ENCODE measurements at regions not wholly inside any gene's neighbourhood (a gene's known extent, or its start where the extent isn't known, plus 50 kb on each side); places are given as distances from the start of the nearest gene placed in this dataset.
"Not testable (repeated sequence)": the region's sequence is repeated elsewhere in the genome, so short reads cannot be mapped to it uniquely, and the experiment has no call there.

DNA sequence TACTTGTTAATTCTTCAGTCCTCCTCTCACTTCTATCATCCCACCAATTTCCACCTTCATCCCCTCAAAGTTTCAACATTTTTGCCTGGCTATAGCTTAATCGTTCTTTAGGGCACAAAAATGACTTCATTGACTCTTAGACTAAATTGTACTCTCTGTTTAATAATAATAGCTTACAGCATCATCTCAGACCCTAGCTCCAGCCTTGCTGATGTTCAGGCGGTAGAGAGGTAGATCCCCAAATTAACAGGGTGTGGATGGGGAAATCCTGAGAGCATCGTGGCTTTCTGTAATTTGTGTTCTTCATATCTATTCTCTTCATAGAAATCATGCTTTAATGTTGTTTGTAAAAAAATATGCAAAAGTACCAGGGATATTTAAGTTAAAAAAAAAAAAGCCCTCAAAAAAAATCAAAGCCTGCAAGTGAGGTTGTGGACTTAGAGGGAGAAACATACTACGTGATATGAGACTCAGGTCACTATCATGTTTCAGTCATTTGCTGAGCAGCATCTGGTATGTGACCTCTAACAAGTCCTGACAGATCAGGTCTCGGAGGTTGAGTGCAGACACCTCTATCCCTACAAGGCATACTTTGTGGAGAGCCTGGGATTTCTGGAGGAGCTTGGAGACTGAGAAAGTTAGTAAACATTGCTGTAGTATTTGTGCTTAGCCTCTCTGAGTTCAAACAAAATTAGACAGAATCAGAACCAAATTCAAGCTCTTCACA lies 1063.3 kb upstream of the CITED2 start:
- no peak for DNase-seq (ENCODE audit: low read depth in 2 of 3, low spot score in 2 of 3)

DNA sequence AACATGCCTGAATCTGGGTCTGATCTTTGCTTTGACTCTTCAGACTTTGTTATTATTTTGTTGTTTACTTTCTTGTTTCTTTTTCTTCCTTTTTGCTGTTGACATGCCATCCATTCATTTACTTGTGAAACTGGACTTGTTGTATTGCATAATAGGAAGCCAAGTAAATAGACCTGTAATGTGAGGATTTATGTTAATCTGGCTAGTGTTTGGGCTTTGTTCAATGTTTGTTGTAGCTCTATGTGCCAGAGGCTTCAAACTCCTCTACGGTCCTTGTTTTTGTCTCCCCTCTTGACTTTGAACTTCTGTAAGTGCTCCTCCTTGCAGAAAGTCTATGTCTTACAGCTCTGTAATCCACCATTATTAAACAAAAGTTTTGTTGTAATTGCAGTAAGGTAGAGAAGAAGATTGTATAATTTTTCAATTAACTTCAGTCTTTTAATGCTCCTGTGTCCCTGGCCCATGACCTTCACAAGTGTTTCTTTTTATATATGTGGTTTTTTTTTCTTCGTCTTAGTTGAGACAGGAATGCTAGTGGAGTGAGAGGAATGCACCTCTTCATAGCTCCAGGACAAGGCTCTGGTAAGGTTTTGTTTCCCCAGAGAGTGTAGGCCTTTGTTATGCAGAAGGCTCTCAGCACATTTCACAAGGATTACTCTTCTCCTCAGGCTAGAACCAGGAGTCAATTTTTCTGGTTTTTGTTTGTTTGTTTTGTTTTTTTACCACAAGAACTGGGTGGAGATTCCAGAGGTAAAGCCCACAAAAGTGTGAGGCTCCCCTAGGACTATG lies 1061.8 kb upstream of the CITED2 start:
- no peak for DNase-seq (ENCODE audit: low read depth in 2 of 3, low spot score in 2 of 3)

DNA sequence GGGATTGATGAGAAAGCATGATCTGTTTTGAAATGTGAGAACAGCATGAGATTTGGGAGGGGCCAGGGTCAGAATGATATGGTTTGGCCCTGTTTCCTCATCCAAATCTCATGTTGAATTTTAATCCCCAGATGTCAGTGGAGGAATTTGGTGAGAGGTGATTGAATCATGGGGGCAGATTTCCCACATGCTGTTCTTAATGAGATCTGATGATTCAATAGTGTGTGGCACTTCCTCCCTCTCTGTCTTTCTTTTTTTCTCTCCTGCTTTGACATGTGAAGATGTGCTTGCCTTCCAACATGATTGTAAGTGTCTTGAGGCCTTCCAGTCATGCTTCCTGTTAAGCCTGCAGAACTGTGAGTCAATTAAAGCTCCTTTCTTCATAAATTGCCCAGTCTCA lies 1060.3 kb upstream of the CITED2 start:
- DNase-seq (ENCODE audit: low read depth in 2 of 3, low spot score in 2 of 3) = no peak

DNA sequence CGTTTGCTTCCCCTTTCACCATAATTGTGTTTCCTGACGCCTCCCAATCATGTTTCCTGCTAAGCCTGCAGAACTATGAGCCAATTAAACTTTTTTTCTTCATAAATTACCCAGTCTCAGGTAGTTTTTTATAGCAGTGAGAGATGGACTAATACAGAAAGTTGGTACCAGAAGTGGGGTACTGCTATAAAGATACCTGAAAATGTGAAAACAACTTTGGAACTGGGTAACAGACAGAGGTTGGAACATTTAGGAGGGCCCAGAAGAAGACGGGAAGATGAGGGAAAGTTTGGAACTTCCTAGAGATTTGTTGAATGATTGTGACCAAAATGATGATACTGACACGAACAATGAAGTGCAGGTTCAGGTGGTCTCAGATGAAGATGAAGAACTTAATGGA lies 1058.6 kb upstream of the CITED2 start:
- DNase-seq (ENCODE audit: low read depth in 2 of 3, low spot score in 2 of 3) = no peak

DNA sequence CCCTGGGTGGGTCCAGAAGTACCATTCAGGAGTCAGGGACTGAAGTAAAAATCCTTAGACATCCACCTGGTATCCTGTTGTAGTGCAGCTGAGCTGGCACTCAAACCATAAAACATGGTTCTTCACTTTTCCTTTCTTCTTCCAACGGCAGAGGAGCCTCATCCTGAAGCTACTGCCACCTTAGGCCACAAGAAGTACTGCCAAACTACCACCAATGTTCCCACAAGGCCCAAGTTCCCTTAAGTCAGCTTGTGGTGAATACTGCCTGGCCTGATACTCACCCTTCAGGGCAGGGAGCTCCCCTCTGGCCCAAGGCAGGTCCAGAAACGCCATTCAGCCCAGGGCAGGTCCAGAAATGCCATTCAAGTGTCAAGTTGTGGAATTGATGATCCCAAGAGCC lies 1053.4 kb upstream of the CITED2 start:
- no peak for DNase-seq (ENCODE audit: low read depth in 2 of 3, low spot score in 2 of 3)

DNA sequence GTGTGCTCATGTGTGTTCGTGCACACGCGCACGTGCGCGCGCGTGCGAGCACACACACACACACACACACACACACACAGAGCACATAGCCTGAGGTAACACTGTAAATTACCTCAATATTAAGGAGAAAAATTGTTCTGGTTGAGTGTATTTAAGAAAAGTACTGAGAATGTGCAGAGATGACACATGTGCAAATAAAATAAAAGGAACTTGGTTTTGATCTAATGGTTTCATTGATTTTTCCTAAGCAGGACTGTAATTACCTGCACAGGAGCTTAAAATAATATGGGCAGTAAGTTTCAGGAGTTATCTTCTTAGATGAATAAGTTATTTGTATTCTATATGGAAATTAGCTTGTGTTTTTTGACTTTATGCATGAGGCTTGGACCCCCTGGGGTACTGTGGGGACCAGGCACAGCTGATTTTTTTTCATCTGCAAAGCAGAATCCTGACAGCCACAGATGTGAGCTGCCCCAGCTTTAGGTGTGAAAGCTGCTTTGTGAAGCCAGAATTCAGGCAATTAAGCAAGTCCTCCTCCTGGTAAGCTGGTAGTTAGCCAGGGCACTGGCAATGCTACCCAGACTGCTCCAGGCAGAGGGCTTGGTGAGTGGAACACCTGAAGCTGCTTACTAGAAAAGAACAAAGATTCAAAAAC lies 1040.6 kb upstream of the CITED2 start:
- DNase-seq (ENCODE audit: low read depth in 2 of 3, low spot score in 2 of 3) = no peak

DNA sequence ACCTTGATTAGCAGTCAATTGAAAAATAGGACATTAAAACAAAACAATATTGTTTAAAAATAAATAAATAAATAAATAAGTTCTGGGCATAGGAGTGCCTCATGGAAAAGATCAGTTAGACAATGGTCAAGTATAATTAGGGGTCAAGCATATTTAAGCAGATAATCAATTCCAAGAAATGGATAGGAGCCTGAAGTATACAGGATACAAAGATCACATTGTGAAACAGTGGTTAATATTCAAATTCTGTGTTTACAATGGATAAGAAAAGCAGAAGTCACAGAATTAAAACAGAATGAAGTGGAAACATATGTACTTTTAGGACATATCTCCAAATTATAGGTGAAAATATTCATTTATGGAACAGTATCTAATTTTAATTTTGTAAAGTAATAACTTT lies 1028.6 kb upstream of the CITED2 start:
- DNase-seq (ENCODE audit: low read depth in 2 of 3, low spot score in 2 of 3) = no peak

DNA sequence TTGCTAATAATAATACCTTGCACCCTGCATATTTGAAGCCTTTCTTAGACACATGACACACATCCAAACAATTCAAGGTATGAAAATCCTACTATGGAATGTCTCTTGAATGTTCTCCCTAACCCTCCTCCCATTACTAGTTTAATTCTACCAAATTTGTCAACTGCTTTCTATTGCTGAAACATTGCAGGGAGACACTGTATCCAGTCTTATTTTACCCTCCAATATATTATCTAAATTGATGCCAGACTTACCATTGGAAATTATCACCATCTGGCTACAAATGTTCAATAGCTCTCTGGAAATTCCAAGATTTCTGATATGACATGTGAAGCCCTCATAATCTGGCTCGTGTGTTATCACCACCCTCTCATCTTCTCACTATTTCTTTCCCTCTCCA lies 1027.3 kb upstream of the CITED2 start:
- no peak for DNase-seq (ENCODE audit: low read depth in 2 of 3, low spot score in 2 of 3)

DNA sequence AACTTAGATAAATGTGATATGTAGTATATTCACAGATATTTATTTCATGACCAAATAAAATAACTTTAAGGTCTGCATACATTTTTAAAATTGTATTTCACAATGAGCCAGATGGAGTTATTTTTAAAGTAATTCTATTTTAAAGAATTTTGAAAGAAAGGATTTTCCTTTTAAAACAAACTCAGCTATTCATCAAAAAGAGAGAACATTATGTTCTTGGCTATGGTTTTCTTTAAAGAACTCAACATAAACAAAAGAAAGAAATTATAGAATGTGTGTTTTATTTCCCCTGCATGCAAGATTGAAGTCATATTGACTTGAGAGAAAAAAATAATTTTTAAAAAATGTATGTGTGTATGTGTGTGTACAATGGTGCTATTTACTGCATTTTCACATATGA lies 1023.6 kb upstream of the CITED2 start:
- no peak for DNase-seq (ENCODE audit: low read depth in 2 of 3, low spot score in 2 of 3)

DNA sequence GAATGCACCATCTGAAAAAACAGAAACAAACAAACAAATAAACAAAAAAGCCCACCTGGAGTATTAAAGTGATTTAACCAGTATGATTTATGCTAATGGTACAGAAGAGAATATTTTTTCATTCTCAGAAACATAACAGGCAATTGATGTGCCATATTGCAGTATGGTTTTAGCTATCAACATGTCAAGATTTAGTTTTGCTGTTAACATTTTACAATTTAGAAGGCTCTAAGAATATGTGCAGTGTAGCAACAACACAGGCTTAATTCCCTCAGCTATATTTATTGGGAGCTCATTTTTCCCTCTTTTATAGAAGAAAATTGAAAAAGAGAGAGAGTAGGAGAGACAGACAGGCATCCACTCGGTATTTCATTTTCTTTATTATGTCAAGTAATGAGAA lies 1022.7 kb upstream of the CITED2 start:
- no peak for DNase-seq (ENCODE audit: low read depth in 2 of 3, low spot score in 2 of 3)

DNA sequence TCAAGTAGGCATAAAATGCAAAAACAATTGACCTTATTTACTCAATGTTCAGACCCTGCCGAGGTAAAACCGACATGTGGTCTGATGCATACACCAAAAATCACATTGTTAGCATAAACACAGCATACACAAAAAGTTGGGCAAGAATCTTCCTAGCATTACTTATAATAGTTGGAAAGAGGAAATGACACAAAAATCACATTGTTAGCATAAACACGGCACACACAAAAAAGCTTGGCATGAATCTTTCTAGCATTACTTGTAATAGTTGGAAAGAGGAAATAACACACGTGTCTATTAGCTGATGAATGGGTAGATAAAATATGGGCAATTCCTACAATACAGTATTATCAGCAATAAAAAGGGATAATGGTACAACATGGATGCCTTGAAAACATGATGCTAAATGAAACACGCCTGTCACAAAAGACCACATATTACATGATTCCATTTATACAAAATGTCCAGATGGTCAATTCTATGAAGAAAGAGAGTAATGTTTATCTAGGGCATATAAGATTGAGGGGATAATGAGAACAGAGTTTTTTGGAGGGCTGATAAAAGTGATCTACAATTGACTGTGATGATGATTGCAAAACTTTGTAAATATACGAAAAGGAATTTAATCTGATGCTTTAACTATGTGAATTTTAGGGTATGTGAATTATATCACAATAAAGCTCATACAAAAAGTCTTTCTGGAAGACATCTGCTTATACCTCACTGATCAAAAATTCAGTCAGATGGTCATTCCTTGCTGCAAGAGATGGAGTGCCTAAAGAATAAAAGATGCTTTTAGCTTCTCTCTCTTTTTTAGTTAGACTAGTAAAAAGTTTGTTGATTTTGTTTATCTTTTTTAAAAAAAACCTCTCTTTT lies 1019.5 kb upstream of the CITED2 start:
- no peak for DNase-seq (ENCODE audit: low read depth in 2 of 3, low spot score in 2 of 3)

DNA sequence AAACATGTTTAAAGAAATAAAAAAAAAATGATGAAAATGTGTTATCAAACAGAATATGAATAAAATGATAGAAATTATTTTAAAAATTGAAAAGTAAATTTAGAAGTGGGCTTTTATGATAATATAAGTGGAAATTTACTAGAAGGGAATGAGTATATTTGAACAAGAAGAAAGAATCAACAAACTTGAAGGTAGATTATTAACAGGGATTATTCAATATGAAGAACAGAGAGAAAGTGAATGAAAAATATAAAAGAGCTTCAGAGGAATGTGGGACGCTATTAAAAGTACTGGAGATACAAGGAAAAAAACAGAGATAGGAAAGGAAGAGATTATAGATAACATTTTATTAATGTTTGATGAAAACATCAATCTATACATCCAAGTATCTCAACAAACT lies 1014.4 kb upstream of the CITED2 start:
- DNase-seq (ENCODE audit: low read depth in 2 of 3, low spot score in 2 of 3) = no peak

DNA sequence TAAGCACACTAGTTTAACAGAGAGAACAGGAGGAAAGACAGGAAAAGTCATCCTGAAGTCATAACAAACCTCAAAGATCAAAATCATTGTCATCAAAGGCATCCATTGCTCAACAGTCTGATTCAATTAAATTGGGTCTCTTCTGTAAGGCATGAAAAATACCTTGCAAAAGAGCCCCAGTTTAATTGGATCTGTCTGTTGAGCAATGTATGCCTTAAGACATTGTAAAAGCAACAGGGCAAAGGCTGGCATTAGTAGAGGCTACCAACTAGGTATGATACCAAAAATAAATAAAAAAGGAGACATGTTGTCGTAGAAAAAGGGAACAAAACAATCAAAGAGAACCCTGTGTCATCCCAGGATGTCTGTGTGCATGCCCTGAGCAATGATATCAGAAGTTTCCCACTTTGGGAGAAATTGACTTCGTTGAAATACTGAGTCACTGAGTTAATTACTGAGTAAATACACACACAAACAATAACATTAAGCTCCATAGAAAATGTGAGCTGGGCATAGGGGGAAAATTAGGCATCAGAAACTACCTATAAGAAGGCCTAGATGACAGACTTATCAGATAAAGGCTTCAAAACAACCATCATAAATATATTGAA lies 1013.8 kb upstream of the CITED2 start:
- no peak for DNase-seq (ENCODE audit: low read depth in 2 of 3, low spot score in 2 of 3)

DNA sequence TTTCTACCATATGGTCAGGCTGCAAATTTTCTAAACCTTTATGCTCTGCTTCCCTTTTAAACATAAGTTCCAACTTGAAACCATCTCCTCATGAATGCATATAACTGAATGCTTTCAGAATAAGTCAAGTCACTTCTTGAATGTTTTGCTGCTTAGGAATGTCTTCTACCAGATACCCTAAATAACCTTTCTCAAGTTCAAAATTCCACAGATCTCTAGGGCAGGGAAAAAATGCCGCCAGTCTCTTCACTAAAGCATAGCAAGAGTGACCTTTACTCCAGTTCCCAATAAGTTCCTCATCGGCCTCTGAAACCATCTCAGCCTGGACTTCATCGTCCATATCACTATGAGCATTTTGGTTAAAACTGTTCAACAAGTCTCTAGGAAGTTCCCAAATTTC lies 1011.2 kb upstream of the CITED2 start:
- DNase-seq (ENCODE audit: low read depth in 2 of 3, low spot score in 2 of 3) = no peak

DNA sequence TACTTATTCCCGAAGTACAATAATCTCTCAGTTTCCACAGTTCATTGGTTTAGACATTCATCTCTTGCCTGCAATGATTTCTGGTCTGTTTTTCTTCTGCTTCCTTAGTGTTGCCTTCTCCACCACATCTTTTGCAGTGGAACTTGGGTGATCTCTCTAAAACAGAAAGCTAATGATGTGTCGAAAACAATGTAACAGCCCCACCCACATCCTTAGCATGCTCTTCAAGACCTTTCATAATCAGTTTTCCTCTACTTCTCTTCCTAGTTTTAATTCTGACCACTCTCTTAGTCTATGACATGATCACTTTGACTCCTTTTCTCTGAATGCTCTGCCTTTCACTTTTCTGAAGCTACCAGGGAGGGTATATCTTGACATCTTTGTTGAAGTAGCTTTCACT lies 1007.9 kb upstream of the CITED2 start:
- no peak for DNase-seq (ENCODE audit: low read depth in 2 of 3, low spot score in 2 of 3)

DNA sequence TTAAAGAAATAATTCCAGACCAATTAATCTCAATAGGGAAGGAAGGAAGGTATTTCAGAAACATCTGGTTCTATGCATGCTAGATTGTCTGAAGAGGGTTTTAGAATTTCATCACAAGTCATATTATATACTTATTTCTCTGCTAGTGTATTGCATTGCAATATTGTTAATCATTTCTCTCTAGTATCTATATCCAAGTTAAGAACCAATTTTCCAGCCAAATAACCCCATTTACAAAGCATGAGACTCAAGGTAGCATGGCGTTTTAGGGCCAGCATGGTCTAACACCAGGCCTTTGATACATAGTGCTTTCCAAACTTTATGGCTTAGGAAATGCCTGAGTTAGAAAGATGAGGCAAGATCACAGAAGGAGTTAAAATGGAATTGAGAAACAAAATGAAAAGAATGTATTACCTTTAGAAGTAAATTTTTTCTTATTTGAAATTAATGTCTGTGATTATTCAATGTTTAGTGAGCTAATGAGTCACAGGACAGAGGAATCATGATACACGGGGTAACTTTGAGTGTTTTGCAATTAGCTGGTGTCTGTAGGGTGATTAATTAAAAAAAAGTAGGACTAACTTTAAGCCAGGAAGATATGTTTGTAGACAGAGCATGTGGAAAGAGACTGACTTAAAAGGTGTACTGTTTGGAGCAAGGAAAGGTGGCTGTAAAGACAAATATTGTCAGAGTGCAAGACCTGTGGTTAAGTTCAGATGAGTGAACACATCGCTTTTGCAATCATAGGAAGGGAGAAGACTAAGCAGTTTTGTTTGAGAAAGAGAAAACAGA lies 1006.2 kb upstream of the CITED2 start:
- DNase-seq (ENCODE audit: low read depth in 2 of 3, low spot score in 2 of 3) = no peak

DNA sequence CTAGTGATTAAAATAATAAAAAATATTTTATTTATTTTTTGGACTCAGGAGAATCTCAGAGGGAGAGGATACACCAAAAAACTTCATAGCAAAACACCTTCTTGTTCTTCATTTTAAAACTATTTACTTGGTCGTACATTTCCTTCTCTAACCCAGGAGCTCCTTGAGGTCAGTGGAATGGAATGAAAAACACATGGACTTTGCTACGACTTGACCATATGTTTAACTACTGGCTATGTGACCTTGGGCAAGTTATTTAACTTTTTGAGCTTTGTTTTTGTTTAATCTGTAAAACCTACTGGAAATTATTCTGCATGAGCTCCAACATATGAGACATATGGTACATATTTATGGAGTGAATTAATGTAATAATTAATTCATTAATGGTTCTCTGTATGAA lies 1005.5 kb upstream of the CITED2 start:
- DNase-seq (ENCODE audit: low read depth in 2 of 3, low spot score in 2 of 3) = no peak

DNA sequence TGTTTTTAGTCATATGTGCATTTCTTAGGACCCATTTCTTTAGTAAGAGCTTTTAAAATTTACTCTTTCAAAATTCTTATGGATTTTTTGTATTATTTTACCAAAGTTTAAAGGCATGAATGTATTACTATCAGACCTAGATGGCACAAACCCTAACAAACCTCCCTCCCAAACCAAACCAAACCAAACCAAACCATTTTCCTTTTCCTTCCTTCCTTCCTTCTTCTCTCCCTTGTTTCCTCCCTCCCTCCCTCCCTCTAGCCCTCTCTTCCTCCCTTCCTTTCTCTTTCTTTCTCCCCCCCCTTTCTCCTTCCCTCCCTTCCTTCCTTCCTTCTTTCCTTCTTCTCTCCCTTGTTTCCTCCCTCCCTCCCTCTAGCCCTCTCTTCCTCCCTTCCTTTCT lies 1001.8 kb upstream of the CITED2 start:
- no peak for DNase-seq (ENCODE audit: low read depth in 2 of 3, low spot score in 2 of 3)

DNA sequence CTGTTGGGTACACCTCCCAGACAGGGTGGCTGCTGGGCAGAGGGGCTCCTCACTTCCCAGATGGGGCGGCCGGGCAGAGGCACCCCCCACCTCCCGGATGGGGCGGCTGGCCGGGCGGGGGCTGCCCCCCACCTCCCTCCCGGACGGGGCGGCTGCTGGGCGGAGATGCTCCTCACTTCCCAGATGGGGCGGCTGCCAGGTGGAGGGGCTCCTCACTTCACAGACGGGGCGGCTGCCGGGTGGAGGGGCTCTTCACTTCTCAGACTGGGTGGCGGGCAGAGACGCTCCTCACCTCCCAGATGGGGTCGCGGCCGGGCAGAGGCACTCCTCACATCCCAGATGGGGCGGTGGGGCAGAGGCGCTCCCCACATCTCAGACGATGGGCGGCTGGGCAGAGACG lies 999.3 kb upstream of the CITED2 start:
- not testable (repeated sequence) for DNase-seq (ENCODE audit: low read depth in 2 of 3, low spot score in 2 of 3)

DNA sequence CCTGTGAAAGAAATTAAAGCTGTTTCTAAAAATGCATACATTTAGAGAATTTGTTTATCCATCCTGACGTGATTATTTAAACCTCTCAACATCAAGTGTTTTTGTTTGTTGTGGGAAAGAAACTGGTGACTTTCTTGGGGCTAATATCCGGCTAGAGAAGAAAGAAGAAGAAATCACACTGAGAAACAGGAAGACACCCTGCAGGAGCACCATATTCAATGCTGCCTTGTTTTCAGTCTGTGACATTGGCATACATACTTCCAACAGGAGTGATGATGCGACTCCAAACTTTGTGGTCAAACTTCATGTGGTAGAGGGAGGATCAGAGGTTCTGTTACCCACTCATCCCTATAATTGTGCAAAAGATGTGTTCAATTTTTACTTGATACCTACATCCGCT lies 997.6 kb upstream of the CITED2 start:
- no peak for DNase-seq (ENCODE audit: low read depth in 2 of 3, low spot score in 2 of 3)
